Retinal pigment epithelial cell (primary cell): ENCODE measurements at regions not wholly inside any gene's neighbourhood (a gene's known extent, or its start where the extent isn't known, plus 50 kb on each side); places are given as distances from the start of the nearest gene placed in this dataset.

Experiments used
- DNase-seq: peaks from one replicate; pipeline ENCODE4 v3.0.0-alpha.2; 2010; ENCODE audit warnings: low read depth
- H3K4me3 ChIP-seq: 2 replicates; pipeline ENCODE4 v1.5.1; 2011; ENCODE audit warnings: mild to moderate bottlenecking, low read length, control low read depth, moderate library complexity
- CTCF ChIP-seq: conservative IDR thresholded peaks from 2 replicates; pipeline ENCODE4 v1.5.1; 2011; ENCODE audit warnings: low read depth, low read length, control low read depth, inconsistent platforms

GRCh38 chr5:123720339-123720738 lies 208.4 kb downstream of the CSNK1G3 start:
- no peak for TF ChIP-seq CTCF
- no peak overlapping the region for H3K4me3 ChIP-seq
- DNase-seq, result no peak

GRCh38 chr5:123719004-123719403 lies 207.0 kb downstream of the CSNK1G3 start:
- no peak overlapping the region for H3K4me3 ChIP-seq
- DNase-seq, result no peak
- no peak for TF ChIP-seq CTCF

GRCh38 chr5:123718238-123718637 lies 206.3 kb downstream of the CSNK1G3 start:
- no peak overlapping the region for H3K4me3 ChIP-seq
- DNase-seq, result no peak
- TF ChIP-seq CTCF, result no peak

GRCh38 chr5:123717139-123717538 lies 205.2 kb downstream of the CSNK1G3 start:
- TF ChIP-seq CTCF, result no peak
- no peak for DNase-seq
- H3K4me3 ChIP-seq, result no peak overlapping the region

GRCh38 chr5:123710031-123710430 lies 198.1 kb downstream of the CSNK1G3 start:
- TF ChIP-seq CTCF, result no peak
- no peak for DNase-seq
- H3K4me3 ChIP-seq, result no peak overlapping the region

- TF ChIP-seq CTCF, result no peak
- no peak overlapping the region for H3K4me3 ChIP-seq
- DNase-seq, result no peak
Observed at GRCh38 chr5:123709422-123709821, 197.4 kb downstream of the CSNK1G3 start.

- no peak for TF ChIP-seq CTCF
- no peak for DNase-seq
- H3K4me3 ChIP-seq, result no peak overlapping the region
Observed at GRCh38 chr5:123708074-123708806, 196.3 kb downstream of the CSNK1G3 start.
